ENCODE measurements at regions not wholly inside any gene's neighbourhood (a gene's known extent, or its start where the extent isn't known, plus 50 kb on each side); places are given as distances from the start of the nearest gene placed in this dataset.

DNA sequence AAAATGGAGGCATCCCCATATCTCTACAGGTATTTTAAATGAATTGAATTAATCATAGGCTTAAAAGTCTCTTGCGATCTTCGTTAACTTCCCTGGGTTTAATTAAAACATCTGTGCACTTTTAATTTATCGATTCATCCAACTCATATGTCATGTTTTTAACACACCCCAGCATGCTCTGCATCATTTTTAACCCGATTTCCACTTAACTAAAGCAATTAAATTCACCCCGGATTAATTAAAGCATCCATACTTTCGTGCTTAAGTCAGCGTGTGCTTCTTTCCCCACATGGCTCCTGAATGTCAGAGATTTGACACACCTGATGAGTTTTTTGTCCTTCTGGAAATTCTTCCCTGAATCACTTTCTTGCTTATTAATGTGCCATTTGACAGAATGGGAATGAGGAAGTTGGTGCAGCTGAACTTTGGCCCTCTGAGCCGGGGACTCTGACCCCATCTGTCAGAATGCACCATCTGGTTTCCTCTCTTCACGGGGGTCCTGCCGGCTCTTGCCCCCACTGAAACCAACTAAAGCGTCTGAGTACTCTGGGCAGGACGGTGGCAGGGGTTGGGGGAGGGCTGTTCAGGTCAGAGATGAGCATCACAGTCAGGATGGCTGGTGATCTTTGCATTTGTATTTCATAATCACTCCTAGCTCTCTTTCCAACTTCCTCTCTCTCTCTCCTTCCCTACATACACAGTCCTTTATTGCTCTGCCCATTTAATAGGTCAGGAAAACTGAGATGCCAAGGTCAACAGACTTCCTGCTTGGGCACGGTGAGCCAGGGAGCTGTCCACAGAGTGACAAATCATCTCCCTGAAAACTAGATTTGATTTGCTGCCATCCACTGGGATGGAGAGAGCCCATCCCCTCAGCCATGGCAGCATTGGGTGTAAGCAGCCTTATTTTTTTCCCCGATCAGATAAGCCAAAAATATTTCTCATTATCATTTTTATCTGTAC is 180.3 kb upstream of the WWC1 start:
- Mint-ChIP-seq H3K27ac (no peak overlapping the region), H3K9me3 (no peaks in the 10 kb centered on the region), H3K4me1 (ENCODE audit: low read depth) (no peaks in the 10 kb centered on the region), H3K36me3 (ENCODE audit: low read depth) (no peaks in the 10 kb centered on the region), H3K4me3 (no peak overlapping the region), H3K27me3 (ENCODE audit: low read depth) (no peaks in the 10 kb centered on the region)
- DNase-seq (ENCODE audit: low spot score): no peak

DNA sequence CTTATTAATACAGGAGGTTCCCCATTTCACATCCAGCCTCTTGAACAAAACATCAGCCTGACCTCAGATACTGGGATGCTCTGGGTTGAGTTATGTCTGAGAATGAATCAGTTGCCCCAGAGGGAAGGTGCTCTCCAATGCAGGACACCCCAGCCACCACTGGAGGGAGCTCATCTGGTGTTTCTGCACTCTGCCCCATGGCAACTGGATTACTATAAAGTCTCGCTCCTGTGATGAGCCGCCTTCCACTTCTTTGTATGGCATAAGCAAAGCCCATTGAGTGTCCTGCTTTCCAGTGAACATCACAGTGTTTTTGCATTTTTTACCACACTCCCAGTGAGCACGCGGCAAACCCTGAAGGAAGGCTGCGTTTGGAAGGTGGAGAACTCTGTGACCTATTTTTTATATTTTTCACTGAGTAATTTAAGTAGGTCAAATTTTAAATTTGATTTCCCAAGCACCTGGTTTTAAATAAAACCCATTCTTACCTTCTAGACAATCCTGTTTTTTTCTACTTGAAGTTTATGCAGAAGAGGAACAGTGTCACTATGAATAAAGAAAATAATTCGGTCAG is 176.9 kb upstream of the WWC1 start:
- Mint-ChIP-seq H3K4me1 (ENCODE audit: low read depth) (no peaks in the 10 kb centered on the region), H3K36me3 (ENCODE audit: low read depth) (no peaks in the 10 kb centered on the region), H3K4me3 (no peak overlapping the region), H3K27me3 (ENCODE audit: low read depth) (no peaks in the 10 kb centered on the region), H3K27ac (no peak overlapping the region), H3K9me3 (no peaks in the 10 kb centered on the region)
- DNase-seq (ENCODE audit: low spot score): peak; percentile 28

DNA sequence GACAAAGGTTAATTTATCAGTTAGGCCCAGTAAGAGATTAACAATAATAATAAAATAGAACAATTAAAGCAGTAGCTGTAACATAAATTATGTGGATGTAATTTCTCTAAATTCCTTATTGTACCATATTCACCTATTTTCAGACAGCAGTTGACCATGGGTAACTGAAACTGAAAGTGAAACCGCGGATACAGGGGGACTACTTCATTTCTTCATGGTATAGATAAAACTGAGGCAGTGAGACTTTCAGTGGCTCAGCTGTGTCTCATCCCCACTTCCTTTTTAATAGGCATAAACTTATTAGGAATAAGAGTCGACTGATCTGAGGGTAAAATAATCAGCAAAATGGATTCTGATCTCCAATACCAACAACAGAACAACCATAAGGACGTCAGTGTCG is 174.0 kb upstream of the WWC1 start:
- Mint-ChIP-seq H3K36me3 (ENCODE audit: low read depth) (no peaks in the 10 kb centered on the region), H3K27me3 (ENCODE audit: low read depth) (no peaks in the 10 kb centered on the region), H3K9me3 (no peaks in the 10 kb centered on the region), H3K4me1 (ENCODE audit: low read depth) (peaks cover 1% of the 10 kb centered on the region), H3K4me3 (no peak overlapping the region), H3K27ac (no peak overlapping the region)
- no peak for DNase-seq (ENCODE audit: low spot score)

DNA sequence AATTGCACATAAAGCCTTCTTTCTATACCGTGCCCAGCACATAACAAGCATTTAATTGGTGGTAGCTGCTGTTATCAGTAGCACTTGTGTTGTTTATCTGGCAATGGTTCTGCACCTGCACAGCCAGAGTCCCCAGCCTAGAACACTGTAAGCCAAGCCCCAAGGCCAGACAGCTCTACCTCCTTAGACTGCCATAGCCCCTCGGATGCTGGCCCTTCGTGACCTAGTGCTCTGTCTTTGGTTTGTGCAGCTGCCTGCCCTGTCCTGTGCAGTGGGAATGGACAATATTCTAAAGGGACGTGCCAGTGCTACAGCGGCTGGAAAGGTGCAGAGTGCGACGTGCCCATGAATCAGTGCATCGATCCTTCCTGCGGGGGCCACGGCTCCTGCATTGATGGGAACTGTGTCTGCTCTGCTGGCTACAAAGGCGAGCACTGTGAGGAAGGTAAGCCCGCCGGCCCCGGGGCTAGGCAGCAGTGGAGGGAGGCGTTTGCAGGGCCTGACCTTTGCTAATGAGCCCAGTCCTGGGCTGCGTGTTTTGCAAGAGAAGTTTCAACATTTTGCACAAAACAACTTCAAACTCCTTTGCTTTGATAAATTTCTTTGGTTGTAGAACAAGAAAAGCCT is 173.3 kb upstream of the WWC1 start:
- no peaks in the 10 kb centered on the region for H3K36me3 Mint-ChIP-seq (ENCODE audit: low read depth)
- H3K4me3 Mint-ChIP-seq: no peak overlapping the region
- no peaks in the 10 kb centered on the region for H3K27me3 Mint-ChIP-seq (ENCODE audit: low read depth)
- H3K27ac Mint-ChIP-seq: no peak overlapping the region
- peaks cover 1% of the 10 kb centered on the region for H3K4me1 Mint-ChIP-seq (ENCODE audit: low read depth)
- no peak for DNase-seq (ENCODE audit: low spot score)
- no peaks in the 10 kb centered on the region for H3K9me3 Mint-ChIP-seq

DNA sequence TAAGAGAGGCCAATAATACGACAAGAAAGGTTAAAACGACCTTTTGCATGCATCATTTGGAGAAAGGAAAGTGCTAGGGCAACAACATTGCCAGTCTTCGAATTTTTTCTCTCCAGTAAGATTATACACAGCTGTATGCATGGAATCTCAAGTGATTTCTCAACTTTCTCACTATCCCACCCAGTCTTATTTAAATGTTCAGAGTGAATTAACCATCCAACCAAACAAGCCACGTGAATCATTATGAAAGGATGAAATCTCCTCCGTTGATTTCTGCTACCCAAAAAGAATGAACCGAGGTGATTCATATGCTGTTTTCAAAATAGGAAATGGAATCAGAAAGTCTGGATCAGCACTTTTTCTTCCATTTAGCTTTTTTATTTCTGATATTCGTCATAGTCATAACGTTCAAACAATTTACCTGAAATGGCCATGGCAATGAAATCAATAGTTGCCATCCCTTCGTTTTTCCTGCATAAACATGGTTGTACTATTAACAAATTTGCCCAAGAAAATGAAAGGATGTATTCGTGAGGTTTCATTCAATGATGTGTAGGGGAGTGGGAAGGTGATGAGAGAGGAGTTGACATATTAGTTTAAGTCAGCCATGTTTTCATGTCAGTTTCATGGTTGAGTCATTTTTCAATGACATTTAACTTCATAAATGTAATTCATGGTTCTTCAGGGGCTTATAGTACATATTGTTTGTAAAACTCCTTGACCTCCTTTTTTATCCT is 170.9 kb upstream of the WWC1 start:
- Mint-ChIP-seq H3K27ac (no peak overlapping the region), H3K36me3 (ENCODE audit: low read depth) (no peaks in the 10 kb centered on the region), H3K9me3 (no peaks in the 10 kb centered on the region), H3K4me3 (no peak overlapping the region), H3K4me1 (ENCODE audit: low read depth) (peaks cover 7% of the 10 kb centered on the region), H3K27me3 (ENCODE audit: low read depth) (no peaks in the 10 kb centered on the region)
- no peak for DNase-seq (ENCODE audit: low spot score)

DNA sequence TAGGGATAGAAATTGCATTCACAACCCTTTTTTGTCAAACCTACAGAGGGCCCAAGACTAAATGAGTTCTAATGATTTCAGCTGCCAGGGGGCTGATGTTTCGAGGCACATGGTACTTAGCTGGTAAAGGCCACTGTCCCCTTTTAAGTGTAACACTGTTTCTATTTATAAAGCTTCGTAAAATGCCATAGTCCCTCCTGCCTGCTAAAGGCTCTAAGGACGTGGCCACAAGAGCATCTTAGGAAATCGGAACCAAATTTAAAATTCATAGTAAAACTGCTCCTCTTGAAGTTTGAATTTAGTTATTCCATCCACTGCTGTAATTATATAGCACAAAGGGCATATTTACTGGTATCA is 170.3 kb upstream of the WWC1 start:
- Mint-ChIP-seq H3K4me3 (no peak overlapping the region), H3K27ac (no peak overlapping the region), H3K9me3 (no peaks in the 10 kb centered on the region), H3K4me1 (ENCODE audit: low read depth) (peaks cover 7% of the 10 kb centered on the region), H3K36me3 (ENCODE audit: low read depth) (no peaks in the 10 kb centered on the region), H3K27me3 (ENCODE audit: low read depth) (no peaks in the 10 kb centered on the region)
- no peak for DNase-seq (ENCODE audit: low spot score)

DNA sequence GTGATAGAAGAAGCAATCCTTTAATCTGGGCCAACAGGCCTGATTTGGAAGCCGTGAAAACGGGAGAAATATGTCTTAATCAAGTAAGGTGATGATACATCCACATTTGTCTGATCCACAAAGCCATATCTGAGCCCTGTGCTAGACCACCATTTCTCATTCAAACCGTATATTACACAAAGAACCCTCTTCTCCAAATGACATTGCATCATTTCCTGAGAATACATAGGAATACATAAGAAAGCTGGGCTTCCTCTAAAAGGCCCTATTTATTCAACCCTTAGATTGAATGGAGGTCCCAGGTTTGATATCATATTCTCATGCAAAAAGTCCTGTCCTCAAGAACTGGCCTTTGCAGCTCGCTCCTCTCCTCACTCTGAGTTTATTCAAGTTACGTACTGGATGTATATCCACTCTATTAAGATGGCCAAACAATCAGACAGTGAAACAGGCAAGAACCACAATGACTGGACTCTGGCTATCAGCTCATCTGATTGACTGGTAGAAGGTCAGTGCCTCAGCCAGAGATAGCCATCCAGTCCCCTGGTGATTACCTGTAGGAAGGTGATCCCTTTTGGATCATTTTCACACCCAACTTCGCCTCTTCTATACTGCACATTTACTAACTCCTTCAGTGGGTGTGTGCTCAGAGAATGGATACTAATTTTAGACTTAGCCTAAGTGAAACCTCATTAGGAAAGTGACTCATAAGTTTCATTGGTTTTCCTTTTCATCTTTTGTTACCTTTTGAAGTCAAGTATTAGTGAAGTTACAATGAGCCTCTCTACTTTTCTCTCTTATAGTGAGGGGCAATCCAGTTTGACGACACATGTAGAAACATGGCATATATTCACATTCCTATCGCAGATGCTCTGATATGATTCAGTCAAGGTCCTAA is 167.6 kb upstream of the WWC1 start:
- no peak for DNase-seq (ENCODE audit: low spot score)
- H3K4me3 Mint-ChIP-seq: no peak overlapping the region

DNA sequence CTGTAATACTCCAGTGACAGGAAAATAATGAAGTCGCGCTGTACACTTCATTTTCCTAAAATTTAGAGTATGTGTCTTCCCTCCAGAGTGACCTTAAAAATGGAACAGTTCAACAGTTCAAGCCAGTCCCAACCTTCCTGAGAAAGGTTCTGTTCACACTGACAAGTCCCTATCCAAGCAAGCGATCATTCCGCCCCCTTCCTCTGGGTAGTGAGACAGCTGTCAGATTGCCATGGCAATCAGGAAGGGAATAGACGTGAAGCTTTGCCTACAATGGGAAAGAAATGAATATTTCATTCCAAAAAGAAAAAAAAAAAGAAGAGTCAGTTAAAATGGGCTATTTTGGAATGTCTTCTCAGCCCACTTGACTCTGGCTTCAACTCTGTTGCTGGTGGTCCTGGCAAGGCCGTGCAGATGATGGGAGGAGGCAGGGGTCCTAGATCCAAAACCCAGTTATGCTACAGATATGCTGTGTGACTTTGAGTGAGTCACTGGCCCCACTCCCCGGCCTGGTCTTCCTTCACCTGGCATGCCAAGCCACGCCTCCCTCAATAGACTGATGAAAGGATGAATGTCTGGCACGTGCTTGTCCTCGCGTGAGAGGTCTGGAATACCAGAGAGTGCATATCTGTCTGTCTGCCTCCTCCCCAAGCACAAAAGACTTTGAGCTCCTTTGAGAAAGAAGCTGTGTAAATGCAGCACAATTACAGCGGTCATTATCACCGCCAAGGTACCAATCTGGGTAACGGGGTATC is 165.8 kb upstream of the WWC1 start:
- Mint-ChIP-seq H3K4me3 (no peak overlapping the region), H3K9me3 (no peaks in the 10 kb centered on the region), H3K36me3 (ENCODE audit: low read depth) (no peaks in the 10 kb centered on the region), H3K27ac (no peak overlapping the region), H3K27me3 (ENCODE audit: low read depth) (peaks cover 2% of the 10 kb centered on the region), H3K4me1 (ENCODE audit: low read depth) (peaks cover 5% of the 10 kb centered on the region)
- DNase-seq (ENCODE audit: low spot score): no peak

More for the DNA sequence above, 167.6 kb upstream of the WWC1 start:
- H3K27me3 Mint-ChIP-seq (ENCODE audit: low read depth): no peaks in the 10 kb centered on the region
- no peak overlapping the region for H3K27ac Mint-ChIP-seq
- H3K36me3 Mint-ChIP-seq (ENCODE audit: low read depth): no peaks in the 10 kb centered on the region
- no peaks in the 10 kb centered on the region for H3K9me3 Mint-ChIP-seq
- H3K4me1 Mint-ChIP-seq (ENCODE audit: low read depth): peaks cover 7% of the 10 kb centered on the region

DNA sequence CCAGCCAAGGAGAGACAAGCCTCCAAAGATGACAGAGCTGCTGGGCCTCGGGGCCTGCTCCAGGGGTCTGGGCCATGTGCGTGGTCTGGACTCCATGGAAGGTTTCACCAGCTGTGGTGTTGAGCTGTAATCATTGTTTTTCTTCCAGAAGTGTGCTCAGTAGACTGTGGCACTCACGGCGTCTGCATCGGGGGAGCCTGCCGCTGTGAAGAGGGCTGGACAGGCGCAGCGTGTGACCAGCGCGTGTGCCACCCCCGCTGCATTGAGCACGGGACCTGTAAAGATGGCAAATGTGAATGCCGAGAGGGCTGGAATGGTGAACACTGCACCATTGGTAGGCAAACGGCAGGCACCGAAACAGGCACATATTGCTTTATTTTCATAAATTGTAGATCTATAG is 164.8 kb upstream of the WWC1 start:
- DNase-seq (ENCODE audit: low spot score): no peak
- no peak overlapping the region for H3K27ac Mint-ChIP-seq
- H3K4me1 Mint-ChIP-seq (ENCODE audit: low read depth): peaks cover 5% of the 10 kb centered on the region
- H3K9me3 Mint-ChIP-seq: no peaks in the 10 kb centered on the region
- no peaks in the 10 kb centered on the region for H3K36me3 Mint-ChIP-seq (ENCODE audit: low read depth)
- peaks cover 2% of the 10 kb centered on the region for H3K27me3 Mint-ChIP-seq (ENCODE audit: low read depth)
- H3K4me3 Mint-ChIP-seq: no peak overlapping the region

DNA sequence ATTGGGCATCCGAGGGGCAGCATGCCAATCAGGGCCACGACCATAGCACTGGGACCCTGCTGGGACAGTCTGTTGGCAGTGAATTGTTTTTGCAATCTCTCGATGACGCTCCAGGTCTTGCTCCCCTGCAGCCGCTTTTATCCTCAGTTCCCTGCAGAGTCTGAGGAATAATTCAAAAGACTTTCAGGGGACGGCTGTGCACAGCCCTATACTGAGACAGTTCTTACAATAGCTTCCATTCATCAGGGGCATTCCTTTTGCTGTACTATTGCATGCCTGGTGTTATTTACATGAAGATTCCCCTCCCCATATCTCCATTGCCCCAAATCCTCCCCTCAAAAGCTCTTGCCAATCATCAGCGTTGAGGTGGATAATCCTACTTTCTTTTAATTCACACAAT is 163.3 kb upstream of the WWC1 start:
- H3K27me3 Mint-ChIP-seq (ENCODE audit: low read depth): peaks cover 9% of the 10 kb centered on the region
- no peaks in the 10 kb centered on the region for H3K36me3 Mint-ChIP-seq (ENCODE audit: low read depth)
- H3K9me3 Mint-ChIP-seq: no peaks in the 10 kb centered on the region
- H3K27ac Mint-ChIP-seq: no peak overlapping the region
- H3K4me3 Mint-ChIP-seq: no peak overlapping the region
- H3K4me1 Mint-ChIP-seq (ENCODE audit: low read depth): peaks cover 5% of the 10 kb centered on the region
- no peak for DNase-seq (ENCODE audit: low spot score)

DNA sequence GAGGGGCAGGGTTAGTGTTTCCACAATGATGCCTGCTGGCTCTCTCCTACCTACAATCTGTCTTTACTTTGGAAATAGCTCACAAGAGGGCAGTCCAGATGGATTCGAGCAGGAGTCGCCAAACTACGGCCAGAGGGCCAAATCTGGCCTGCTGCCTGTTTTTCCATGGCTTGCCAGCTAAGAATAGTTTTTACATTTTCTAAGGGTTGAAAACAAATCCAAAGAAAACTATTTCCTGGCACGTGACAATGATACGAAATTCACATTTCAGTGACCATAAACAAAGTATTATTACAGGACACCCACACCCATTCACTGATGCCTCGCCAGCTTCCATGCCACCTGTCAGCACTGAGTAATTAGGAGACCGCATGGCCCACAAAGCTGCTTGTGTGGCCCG is 162.9 kb upstream of the WWC1 start:
- H3K4me1 Mint-ChIP-seq (ENCODE audit: low read depth): peaks cover 5% of the 10 kb centered on the region
- H3K4me3 Mint-ChIP-seq: no peak overlapping the region
- H3K27ac Mint-ChIP-seq: no peak overlapping the region
- no peaks in the 10 kb centered on the region for H3K36me3 Mint-ChIP-seq (ENCODE audit: low read depth)
- peaks cover 9% of the 10 kb centered on the region for H3K27me3 Mint-ChIP-seq (ENCODE audit: low read depth)
- no peaks in the 10 kb centered on the region for H3K9me3 Mint-ChIP-seq
- no peak for DNase-seq (ENCODE audit: low spot score)

DNA sequence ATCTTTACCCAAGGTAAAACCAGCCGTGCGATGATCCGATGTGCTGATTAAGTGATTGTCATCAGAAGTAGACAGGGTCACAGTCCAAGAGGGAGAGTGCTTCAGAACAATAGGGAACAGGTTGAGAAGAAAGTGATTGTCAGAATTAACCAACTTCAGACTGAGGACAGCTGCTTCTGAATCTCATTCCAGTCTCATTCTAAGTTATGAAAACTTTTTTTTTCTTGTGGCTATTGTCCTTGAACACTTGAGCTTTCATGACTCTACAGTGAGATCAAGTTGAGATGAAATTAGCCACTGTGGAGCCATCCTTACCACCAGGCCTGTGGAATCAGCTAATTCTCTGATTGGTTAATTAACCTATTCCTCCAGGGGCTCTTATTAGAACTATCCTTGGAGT is 159.9 kb upstream of the WWC1 start:
- H3K36me3 Mint-ChIP-seq (ENCODE audit: low read depth): no peaks in the 10 kb centered on the region
- no peaks in the 10 kb centered on the region for H3K9me3 Mint-ChIP-seq
- H3K4me1 Mint-ChIP-seq (ENCODE audit: low read depth): no peaks in the 10 kb centered on the region
- H3K4me3 Mint-ChIP-seq: no peak overlapping the region
- no peak for DNase-seq (ENCODE audit: low spot score)
- peaks cover 9% of the 10 kb centered on the region for H3K27me3 Mint-ChIP-seq (ENCODE audit: low read depth)
- no peak overlapping the region for H3K27ac Mint-ChIP-seq

DNA sequence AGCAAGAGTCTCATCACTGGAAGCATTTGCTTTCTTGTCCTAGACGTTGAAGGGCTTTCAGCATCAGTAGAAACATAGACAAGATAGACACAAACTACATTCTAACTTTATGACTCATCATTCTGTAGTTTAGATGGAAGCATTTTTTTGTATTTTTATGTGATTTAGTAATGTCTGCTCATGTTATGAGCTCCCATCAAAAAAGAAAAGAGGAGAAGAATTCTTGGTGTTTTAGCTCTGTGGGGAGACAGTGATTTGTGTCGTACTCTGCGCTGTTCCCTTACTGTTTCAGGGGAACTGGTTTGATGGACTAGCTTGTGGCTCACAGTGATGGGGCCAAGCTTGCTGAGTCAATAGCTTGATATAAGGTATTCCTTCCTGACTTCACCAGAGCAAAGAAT is 159.2 kb upstream of the WWC1 start:
- Mint-ChIP-seq H3K4me1 (ENCODE audit: low read depth) (no peaks in the 10 kb centered on the region), H3K4me3 (no peak overlapping the region), H3K27ac (no peak overlapping the region), H3K36me3 (ENCODE audit: low read depth) (no peaks in the 10 kb centered on the region), H3K9me3 (no peaks in the 10 kb centered on the region), H3K27me3 (ENCODE audit: low read depth) (peaks cover 9% of the 10 kb centered on the region)
- no peak for DNase-seq (ENCODE audit: low spot score)
